ENCODE measurements at regions not wholly inside any gene's neighbourhood (a gene's known extent, or its start where the extent isn't known, plus 50 kb on each side); places are given as distances from the start of the nearest gene placed in this dataset.
"Not testable (repeated sequence)": the region's sequence is repeated elsewhere in the genome, so short reads cannot be mapped to it uniquely, and the experiment has no call there.

DNA sequence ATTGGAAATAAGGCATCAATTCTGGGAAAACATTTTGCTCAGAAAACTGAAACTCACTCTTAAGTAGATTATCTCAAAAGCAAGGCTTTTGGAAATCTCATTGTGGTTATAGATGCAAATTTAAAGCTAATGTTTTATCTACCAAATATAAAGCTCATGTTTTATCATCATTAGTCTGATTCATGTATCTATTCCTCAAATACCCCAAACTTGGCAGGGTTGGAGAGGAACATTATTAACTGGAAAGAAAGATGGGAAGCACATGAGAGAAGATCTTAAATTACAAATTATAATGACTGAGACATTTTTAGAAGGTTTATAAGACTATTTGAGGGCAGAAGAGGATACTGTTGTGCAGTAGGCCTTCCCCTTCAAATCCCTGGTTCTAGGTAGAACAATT lies 137.3 kb upstream of the TGFBR2 start:
- no peak for DNase-seq (ENCODE audit: low read depth)

DNA sequence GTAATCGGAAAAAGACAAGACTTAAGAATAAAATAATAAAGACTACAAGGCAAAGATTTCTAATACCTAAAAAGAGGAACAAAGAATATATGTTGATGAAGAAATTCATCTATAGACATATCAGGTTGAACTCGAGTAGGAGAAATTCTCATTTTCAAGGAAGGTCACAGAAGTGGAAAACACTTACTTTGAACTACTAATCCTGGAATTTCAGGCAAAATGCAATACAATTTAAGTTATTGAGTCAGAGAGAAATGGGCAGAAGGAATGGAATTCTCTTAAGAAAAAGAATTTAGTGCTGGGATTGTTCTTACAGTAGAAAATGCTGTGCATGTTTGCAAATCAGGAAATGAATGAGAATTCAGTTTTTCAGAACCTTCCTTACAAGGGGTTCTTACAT lies 135.9 kb upstream of the TGFBR2 start:
- DNase-seq (ENCODE audit: low read depth) = no peak

DNA sequence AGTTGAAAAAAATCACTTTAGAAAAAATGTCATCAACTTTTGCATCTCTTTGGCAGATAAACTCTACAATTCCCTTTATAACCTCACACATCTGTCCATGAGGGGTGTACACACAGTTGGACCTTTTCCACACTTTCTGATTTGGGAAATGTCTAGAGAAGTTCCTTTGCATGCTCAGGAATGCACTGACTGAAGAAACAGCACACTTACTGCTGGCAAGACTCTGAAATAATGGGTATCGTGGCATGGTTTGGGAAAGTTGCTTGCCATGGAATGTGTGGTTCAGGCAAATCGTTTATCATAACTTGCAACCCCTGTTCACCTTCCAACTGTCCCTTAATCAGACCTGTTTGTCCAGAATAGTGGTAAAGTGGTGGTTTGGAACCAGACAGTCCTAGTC lies 135.3 kb upstream of the TGFBR2 start:
- no peak for DNase-seq (ENCODE audit: low read depth)

DNA sequence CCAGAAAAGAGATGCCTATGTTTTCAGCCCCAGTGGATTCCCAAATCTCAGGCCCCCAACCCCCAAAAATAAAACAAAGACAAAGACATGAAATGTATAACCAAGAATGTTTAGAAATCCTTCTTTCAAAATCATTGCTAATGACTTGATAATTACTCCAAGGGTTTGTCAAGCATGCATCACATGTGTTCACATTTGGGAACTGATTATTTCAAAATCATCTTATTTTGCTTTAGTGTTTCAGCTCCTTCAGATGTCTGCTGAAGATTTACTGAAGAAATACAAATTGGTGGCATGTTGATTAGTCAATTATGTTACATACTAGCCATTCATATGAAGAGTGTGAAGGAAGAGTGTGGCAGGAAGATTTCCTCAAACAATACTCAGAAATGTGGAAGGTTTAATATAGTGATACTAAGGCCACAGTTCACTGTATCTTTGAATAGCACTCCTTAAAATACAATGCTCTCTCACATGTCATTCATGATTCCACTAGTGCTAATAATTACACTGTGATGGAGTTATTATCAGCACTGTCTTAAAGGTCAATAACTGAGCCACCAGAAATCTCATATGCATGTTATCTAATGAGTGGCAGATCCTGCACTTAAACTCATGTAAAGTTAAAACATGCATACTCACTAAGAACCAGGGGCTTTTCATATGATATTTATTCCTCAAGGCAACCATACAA lies 134.5 kb upstream of the TGFBR2 start:
- DNase-seq (ENCODE audit: low read depth) = no peak

DNA sequence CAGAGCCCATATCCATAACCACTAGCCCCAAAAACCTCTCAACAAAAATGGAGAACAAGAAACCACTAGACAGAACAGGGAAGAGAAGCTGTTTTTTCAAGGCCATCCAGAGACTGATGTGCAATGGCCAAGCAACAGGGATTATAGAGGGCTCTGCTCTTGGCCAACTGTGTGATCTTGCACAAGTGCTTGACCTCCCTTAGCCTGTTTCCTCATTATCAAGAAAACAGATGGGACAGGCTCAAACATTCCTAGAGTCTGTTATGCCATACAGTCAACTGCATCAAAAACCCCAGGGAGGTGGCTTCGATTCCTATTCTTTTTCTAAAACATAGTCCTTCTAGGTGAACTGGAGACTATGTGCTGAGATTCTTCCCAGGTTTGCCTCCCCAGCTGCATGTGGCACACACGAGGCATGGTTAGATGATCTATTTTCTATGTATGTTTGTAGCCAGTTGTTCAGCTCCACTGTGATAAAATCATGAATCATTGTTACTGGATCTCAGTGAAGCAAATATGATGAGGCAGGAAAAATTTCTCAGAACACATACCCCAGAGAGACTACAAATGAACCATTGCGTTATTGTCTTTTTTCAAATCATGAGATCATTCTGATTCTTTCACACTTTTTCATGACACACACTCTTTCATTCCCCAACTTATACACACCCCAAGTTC lies 132.9 kb upstream of the TGFBR2 start:
- no peak for DNase-seq (ENCODE audit: low read depth)

DNA sequence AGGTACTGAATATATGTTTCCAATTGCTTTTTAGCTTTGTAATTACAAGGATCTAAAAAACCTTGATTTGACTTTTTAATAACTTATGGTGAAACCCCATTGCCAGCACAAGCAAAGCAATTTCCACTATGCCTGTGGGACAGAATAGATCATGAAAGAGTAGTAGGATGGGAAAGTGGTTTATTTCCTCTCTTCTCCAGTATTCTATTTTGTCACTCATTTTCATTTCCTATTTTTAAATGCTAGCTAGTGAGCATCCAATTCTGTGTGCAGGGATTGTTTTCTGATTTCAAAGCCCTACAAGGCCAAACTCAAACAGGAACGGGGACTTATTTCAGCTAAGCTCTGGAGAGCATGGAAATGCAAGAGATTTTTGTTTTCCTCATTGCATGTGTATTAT lies 132.0 kb upstream of the TGFBR2 start:
- no peak for DNase-seq (ENCODE audit: low read depth)

DNA sequence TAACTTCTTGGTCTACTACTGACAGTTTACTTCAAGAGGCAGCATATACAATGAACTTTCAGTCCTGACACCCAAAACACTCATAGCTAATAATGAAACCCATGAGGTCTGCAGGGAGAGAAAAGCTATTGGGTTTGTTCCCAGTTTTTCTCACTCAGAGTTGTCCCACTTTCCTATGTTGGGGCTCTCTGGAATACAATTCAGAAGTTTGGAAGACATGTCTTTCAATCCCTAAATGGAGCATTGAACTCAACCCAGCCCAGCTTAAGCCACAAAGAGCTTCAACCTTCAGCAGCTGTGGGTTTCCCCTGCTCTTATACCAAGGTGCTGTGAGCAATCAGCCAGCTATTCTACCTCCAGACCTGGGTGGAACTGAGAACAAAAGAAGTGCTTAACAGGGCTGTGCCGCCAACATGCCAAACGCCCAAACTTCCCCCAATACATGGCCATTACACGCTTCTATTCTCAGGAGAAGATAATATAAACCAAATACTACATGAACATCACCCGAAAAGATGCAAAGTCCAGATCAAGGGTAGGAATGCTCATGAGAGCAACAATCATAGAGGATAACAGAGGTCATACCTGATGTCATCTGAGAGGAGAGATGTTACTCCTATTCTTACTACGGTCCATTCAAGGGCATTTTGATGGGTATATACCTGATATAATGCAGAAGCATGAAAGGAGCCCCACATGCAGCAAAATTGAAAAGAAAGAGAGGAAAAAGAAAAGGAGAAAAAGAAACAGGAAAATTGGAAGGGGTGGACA lies 131.2 kb upstream of the TGFBR2 start:
- no peak for DNase-seq (ENCODE audit: low read depth)

DNA sequence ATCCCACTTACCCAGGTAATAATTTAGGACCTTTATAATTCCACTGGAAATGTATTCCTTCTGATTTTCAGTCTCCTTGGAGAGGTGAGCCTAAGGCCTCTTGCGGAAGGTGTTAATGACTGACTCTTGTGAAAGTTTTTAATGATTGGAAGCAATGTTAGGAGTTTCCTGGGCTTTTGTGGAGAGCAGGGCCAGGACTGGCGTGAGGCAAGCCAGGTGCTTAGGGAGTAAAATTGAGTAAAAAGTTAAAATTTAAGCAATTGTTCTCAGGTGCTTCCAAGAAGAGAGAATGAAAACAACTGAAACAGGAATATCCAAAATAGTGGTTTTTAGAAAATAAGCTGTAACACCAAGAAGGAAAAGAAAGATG lies 130.6 kb upstream of the TGFBR2 start:
- DNase-seq (ENCODE audit: low read depth) = no peak

DNA sequence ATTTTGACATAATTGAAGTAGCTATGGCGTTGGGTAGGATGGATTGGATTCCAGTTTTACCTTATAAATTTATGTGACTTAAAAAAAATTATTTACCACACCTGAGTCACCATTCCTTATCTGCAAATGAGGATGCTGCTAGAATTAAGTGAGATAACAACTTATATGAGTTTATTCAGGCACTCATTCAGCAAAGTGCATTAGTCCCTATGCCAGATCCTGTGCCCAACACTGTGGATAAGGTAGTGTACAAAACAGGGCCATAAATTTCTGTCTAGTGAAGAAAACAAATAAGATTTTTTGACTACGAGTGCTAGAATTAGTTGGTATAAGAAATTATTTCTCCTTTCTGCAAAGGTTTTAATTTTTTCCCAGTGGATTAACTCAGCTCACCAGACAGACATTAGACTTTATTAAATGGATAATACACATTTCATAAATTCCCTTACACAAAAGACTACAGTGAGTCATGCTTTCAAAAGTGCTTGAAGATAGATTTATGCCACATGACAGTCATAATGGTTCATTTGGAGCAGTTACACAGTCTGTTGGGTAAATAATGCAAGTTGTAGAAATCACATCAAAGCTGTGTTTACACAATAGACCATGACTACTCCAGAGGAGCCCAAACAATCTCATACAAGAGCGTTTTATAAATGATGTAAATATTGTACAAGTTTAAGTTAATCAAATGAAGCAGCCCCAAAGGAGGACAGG lies 129.9 kb upstream of the TGFBR2 start:
- DNase-seq (ENCODE audit: low read depth) = no peak

DNA sequence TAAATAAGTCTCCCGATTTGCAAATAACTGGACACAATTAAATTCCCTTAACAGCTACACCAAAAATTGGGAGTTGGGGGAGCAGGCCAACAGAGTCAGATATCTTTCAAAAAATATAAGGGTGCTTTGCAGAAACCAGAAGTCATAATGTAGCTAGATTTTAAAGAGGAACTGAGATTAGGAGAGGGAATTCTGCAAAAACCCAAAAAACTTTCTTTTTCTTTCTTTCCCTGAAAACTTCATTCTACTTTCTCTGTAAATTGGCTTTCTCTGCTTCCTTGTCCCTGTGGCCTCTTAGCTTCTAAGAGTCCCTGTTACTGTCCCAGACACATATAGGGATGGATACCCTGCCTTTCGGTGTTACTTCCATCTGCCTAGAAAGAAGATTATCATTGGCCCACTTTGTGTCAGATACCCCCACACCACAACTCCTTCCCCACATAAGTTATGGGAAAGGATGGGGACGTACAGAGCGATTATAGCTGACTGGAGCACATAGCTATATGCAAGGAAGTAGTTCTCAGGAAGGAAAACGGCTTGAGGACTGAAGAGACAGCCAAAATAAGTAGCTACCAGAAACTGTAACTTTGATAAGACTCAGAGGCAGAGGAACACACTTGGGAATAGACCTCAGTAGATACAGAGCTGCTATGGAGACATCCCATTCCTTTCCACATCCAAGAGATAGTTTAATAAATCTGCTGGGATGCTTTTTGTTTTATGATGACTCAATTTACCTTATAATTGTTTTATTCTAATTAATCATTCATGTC lies 129.1 kb upstream of the TGFBR2 start:
- no peak for DNase-seq (ENCODE audit: low read depth)

DNA sequence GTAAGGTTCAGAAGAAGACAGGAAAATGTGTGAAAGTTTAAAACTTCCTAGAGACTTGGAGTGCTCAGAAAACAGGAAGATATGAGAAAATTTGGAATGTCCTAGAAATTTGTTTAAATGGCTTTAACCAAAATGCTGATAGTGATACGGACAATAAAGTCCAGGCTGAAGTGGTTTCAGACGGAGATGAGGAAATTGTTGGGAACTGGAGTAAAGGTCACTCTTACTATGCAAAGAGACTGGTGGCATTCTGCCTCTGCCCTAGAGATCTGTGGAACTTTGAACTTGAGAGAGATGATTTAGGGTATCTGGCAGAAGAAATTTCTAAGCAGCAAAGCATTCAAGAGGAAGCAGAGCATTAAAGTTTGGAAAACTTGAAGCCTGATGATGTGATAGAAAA lies 126.7 kb upstream of the TGFBR2 start:
- DNase-seq (ENCODE audit: low read depth) = not testable (repeated sequence)

DNA sequence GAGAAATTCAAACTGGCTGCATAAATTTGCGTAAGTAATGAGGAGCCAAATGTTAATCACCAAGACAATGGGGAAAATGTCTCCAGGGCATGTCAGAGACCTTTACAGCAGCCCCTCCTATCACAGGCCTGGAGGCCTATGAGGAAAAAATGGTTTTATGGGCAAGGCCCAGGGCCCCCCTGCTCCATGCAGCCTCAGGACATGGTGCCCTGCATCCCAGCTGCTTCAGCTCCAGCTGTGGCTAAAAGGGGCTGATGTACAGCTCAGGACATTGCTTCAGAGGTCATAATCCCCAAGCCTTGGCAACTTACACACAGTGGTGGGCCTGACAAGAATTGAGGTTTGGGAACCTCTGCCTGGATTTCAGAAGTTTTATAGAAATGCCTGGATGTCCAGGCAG lies 126.2 kb upstream of the TGFBR2 start:
- not testable (repeated sequence) for DNase-seq (ENCODE audit: low read depth)

DNA sequence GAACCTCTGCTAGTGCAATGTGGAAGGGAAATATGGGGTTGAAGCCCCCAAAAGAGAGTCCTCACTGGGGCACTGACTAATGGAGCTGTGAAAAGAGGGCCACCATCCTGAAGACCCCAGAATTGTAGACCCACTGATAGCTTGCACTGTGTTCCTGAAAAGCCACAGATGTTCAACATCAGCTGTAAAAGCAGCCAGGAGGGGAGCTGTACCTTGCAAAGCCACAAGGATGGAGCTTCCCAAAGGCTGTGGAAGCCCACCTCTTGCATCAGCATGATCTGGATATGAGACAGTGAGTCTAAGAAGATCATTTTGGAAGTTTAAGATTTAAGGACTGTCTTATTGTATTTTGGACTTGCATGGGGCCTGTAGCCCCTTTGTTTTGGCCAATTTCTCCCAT lies 125.8 kb upstream of the TGFBR2 start:
- DNase-seq (ENCODE audit: low read depth) = no peak

DNA sequence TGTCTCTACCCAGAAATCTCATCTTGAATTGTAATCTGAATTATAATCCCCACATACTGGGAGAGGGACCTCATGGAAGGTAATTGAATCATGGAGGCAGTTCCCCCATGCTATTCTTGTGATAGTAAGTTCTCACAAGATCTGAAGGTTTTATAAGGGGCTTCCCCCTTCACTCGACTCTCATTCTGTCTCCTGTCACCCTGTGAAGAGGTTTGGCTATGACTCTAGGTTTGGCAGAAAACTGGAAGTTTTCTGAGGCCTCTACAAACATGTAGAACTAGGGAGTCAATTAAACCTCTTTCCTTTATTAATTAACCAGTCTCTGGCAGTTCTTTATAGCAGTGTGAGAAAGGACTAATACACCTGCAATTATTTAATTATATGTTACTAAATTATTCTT lies 125.2 kb upstream of the TGFBR2 start:
- DNase-seq (ENCODE audit: low read depth) = no peak

DNA sequence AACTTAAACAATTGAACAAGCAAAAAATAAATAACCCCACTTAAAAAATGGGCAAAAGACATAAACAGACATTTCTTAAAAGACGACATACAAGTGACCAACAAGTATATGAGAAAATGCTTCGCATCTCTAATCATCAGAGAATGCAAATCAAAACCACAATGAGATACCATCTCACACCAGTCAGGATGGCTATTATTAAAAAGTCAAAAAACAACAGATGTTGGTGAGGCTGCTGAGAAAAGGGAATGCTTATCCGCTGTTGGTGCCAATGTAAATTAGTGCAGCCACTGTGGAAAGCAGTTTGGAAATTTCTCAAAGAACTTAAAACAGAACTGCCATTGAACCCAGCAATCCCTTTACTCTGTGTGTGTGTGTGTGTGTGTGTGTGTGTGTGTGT lies 122.2 kb upstream of the TGFBR2 start:
- not testable (repeated sequence) for DNase-seq (ENCODE audit: low read depth)

DNA sequence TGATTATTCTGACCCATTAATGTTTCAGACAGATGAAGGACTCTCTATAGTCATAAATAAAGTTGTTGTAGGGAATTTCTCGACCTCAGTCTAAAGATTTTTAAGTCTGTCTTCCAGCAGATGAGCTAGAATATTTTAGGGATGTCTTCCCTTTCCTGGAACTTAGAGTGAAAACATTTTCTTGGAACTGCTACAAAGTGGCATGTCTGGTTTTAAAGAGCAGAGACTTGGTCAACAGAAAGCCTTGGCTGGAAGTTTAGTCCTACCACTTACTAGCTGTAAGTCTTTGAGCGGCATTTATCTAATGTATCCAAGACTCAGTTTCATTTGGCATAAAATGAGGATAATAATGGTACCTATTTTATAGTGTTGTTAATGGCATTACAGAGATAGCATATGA lies 120.0 kb upstream of the TGFBR2 start:
- DNase-seq (ENCODE audit: low read depth) = no peak

DNA sequence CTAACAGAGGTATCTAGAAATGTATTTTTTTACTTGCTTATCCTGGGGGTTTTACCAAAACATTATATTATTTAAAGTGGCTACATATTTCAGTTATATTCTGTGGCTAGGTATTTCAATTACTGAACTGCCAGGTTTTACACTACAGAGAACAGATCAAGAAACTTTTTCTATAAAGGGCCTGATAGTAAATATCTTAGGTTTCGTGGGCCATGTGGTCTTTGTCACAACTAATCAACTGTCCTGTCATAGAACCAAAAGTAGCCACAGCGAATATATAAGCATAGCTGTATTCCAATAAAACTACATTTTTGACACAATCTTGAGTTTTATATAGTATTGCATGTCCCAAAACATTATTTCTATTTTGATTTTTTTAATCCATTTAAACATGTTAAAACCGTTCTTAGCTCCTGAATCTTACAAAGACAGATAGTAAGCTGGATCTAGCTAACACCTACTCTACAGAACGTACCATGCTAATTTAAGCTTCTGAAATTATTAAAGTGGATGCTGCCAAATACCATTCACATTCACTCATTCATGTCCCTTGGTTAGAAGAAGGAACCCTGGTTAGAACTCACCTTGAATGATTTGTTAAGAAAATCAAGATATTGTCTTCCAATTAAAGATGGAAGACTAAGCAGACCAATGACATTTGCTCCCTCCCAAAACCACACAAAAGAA lies 118.2 kb upstream of the TGFBR2 start:
- no peak for DNase-seq (ENCODE audit: low read depth)

DNA sequence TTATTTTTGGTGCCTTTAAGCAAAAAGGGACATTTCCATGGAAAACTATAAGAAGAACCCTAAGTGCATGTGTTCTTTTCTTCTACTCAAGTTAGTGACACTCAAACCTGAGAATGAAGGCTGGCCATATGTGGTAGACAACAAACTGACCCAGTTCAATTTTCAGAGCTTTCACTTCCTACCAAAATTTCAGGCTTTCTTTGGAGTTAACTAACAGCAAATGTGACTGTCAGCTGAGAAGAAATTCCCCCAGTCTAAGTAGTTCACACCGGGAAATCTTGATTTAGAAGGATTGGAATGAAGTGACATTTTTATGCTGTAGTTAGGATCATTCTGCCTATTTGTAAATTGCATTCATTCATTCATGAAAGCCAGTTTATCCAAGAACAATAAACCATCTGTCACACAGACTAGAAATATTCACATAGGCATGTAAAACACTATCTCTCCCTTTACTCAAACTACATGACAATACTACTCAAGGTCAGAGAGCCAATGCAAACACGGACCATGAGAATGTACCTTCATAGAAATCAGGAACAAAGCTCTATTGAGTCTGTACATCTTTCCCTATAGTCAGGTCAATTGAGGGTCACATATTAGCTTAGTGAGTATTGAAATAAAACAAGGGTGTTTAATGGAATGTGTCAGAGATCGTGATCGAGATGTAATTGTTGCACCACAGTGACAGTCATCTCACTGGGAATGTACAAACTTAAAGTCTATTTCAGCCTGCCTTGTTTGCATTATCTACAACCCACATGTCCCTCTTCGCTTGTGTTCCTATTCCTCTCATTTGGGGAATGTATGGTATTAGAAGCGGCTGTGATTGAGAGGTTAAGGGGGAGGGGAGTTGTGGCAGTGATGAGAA lies 113.8 kb upstream of the TGFBR2 start:
- DNase-seq (ENCODE audit: low read depth) = no peak

DNA sequence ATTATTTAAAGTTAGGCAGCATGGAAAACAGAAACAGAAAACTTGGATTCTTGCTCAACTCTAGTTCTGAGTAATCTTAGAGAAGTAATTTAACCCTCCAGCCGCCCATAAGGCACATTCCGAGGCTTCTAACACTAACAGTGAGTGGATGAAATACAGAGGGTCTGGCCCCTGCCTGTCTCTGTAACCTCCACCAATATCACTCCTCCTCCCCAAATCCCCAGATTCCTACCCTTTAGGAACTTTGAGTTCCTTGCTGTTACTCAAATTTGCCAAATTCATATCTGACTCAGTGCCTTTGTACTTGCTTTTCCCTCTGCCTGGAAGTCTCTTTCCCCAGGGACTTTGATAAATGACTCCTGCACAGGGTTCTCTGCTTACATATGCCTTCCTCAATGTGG lies 112.5 kb upstream of the TGFBR2 start:
- no peak for DNase-seq (ENCODE audit: low read depth)

Measured in stimulated activated CD8-positive, alpha-beta memory T cell treated with anti-CD3 and anti-CD28 coated beads, Interleukin-15, amount 100 ng/mL, for 24 hours (primary cell).